NCI-H510A treated with DMSO at 0.1 percent for 48 hours (cell line): ENCODE measurements at regions not wholly inside any gene's neighbourhood (a gene's known extent, or its start where the extent isn't known, plus 50 kb on each side); places are given as distances from the start of the nearest gene placed in this dataset.
"Not testable (repeated sequence)": the region's sequence is repeated elsewhere in the genome, so short reads cannot be mapped to it uniquely, and the experiment has no call there.

ENCODE experiments used
- DNase-seq: peaks from one replicate; lab custom pipeline; 2025; lab: John Stamatoyannopoulos, UW

GRCh38 chr3:161691677-161692076 is 195.1 kb downstream of the OTOL1 start:
- DNase-seq = no peak

- no peak for DNase-seq
Measured at GRCh38 chr3:161694682-161695564, 198.3 kb downstream of the OTOL1 start.

DNA sequence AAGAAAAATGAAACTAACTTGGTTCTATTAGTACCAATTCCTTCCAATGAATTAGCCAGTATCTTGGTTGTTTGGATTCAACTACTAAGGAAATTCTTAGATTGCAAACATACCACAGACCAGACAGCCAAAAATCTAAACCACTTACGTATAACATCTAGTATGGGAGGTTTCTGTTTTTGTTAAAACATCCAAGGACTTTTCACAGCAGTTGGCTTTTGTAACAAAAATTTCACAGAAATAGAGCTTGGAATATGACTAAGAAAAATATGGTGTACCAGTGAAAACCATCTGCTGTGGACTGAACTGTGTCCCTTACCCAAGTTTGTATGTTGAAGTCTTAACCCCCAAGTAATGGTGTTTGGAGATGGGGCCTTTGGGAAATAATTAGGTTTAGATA is 199.2 kb downstream of the OTOL1 start:
- no peak for DNase-seq

- peak; percentile 47 for DNase-seq
Measured at GRCh38 chr3:161700998-161701397, 204.4 kb downstream of the OTOL1 start.

DNA sequence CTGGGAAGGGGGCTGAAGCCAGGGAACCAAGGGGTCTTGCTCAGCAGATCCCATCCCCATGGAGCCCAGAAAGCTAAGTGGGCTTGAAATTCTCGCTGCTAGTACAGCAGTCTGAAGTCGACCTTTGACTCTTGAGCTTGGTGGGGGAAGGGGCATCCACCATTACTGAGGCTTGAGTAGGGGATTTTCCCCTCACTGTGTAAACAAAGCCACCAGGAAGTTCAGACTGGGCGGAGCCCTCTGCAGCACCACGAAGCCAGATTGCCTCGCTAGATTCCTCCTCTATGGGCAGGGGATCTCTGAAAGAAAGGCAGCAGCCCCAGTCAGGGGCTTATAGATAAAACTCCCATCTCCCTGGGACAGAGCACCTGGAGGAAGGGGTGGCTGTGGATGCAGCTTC is 210.6 kb downstream of the OTOL1 start:
- not testable (repeated sequence) for DNase-seq

- DNase-seq = no peak
Measured at GRCh38 chr3:161713731-161714130, 217.1 kb downstream of the OTOL1 start.

DNA sequence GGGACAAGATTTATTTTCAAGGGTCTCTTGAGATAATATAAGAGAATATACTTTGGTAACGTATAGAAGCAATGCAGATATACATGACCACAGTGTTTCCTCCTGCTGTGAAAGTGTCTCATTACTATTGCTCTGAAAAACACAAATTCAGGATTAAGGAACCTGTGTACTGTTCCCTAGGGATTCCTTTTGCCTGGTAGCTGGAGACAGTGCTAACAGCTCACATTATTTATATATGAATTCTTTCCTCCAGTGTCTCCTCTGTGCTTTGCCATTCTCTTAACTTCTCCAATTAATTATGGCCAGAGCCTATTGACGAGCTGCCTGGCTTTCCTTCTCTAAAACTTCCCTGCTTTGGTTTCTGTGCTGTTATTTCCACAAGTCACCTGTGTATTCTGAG is 235.4 kb downstream of the OTOL1 start:
- DNase-seq = no peak

GRCh38 chr3:161737171-161737570 is 240.6 kb downstream of the OTOL1 start:
- DNase-seq = no peak

- DNase-seq = no peak
Measured at GRCh38 chr3:161740421-161740820, 243.8 kb downstream of the OTOL1 start.

- DNase-seq = no peak
Measured at GRCh38 chr3:161744366-161744765, 247.8 kb downstream of the OTOL1 start.

GRCh38 chr3:161745741-161746140 is 249.1 kb downstream of the OTOL1 start:
- no peak for DNase-seq

DNA sequence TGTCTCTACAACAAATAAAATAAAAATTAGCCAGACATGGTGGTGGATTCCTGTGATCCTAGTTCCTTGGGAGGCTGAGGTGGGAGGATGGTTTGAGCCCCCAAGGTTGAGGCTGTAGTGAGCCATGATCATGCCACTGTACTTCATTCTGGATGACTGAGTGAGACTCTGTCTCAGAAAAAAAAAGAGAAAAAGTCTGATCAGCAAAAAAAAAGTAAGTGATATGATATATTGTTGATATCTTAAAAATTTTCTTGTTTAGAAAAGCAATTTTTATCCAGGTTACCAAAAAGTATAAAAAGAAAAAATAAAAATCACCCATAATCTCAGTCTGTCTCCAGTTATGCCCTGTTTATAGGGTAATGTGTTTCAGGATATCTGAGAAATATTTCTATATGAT is 251.4 kb downstream of the OTOL1 start:
- DNase-seq = no peak

GRCh38 chr3:161754420-161755053 is 257.9 kb downstream of the OTOL1 start:
- no peak for DNase-seq

GRCh38 chr3:161759444-161759843 is 262.8 kb downstream of the OTOL1 start:
- DNase-seq = no peak

DNA sequence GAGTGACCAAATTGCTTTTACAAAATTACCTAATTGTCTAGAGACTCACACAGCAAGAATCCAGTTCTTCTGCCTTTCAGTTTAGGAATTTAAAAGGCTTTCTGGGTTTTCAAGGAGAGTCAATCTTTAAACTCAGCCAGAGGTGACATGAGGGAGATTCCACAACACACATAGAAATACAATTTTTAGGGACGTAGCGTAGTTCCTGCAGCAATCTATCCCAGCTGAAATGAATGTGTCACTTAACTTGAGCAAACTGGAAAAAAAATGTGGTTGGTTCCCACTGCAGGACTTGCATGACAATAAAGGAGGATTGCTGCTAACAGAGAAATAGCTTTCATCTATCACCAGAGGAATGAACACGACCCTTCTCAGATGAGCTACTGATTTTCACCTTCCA is 269.7 kb downstream of the OTOL1 start:
- no peak for DNase-seq

GRCh38 chr3:161770484-161771386 is 274.1 kb downstream of the OTOL1 start:
- no peak for DNase-seq

- no peak for DNase-seq
Measured at GRCh38 chr3:161781381-161781780, 284.8 kb downstream of the OTOL1 start.

GRCh38 chr3:161793194-161793930 is 296.8 kb downstream of the OTOL1 start:
- DNase-seq = no peak

DNA sequence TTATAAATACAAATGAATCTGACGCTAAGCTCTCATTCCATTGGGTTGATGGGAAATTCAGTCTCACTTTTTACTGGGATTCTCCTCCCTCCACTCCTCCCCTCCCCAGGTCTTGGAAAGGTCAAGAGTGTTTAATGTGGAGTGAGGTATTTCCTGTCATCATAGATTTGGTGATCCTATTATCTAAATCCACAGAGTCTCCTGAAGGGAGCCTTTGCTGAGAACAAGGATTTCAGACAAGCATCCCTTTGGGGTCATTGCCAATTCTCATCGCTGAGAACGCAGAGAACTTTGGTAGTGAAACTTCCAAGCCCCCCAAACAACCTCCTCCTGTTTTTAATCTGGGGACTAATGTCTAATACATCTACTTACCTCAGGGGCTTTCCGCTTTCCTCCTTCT is 297.9 kb downstream of the OTOL1 start:
- DNase-seq = no peak

GRCh38 chr3:161796312-161796711 is 299.7 kb downstream of the OTOL1 start:
- no peak for DNase-seq

GRCh38 chr3:161796780-161797179 is 300.2 kb downstream of the OTOL1 start:
- DNase-seq = no peak

DNA sequence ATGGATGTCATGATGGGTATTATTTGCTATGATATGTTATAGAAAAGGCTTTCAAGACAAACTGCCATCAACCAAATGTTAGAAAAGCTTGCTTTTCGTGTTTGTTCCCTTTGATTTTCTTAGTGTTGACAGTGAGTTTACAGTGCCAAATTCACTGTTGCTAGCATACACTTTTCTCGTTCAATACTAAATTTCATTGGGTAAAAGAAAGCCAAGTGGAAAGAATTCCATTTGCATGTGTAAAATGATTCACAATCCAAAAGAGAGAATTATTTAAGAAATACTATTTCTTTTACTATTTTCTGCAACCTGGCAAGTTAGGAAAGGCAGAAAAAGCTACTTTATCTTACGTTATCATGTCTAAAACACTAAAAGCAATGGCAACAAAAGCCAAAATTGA is 301.4 kb downstream of the OTOL1 start:
- no peak for DNase-seq
